Peyer's patch (tissue), 4 donors: ENCODE measurements at regions not wholly inside any gene's neighbourhood (a gene's known extent, or its start where the extent isn't known, plus 50 kb on each side); places are given as distances from the start of the nearest gene placed in this dataset.
A peak's percentile ranks its signal among the peaks of the same experiment; 100 is the strongest.

Source experiments
- DNase-seq, 3 donors: peaks; one replicate each; pipeline ENCODE4 v3.0.0-alpha.2; 2017 to 2019
- H3K27ac ChIP-seq, 4 donors: fragments of 200-600 bp; sonication (generic); one replicate each; pipeline ENCODE4 v1.5.1; 2016 to 2019
- H3K27me3 ChIP-seq, 2 donors: fragments of 200-600 bp; sonication (generic); one replicate each; pipeline ENCODE4 v1.5.1; 2019
- H3K36me3 ChIP-seq, 3 donors: fragments of 200-600 bp; sonication (generic); one replicate each; pipeline ENCODE4 v1.5.1; 2016 to 2019
- H3K4me1 ChIP-seq, 4 donors: fragments of 200-600 bp; sonication (generic); one replicate each; pipeline ENCODE4 v1.5.1; 2016 to 2019
- H3K4me3 ChIP-seq, 4 donors: fragments of 200-600 bp; sonication (generic); 1 replicate in 3 of 4; 2 replicates in 1 of 4; pipeline ENCODE4 v1.5.1; 2016 to 2019; ENCODE audit warnings: mild to moderate bottlenecking in 1 of 4
- H3K9me3 ChIP-seq, 4 donors: fragments of 200-600 bp; sonication (generic); one replicate each; pipeline ENCODE4 v1.5.1; 2016 to 2019; ENCODE audit warnings: mild to moderate bottlenecking in 1 of 4
- POLR2A ChIP-seq, 2 donors: fragments of 450-650 bp; IDR thresholded peaks; one replicate each; pipeline ENCODE4 v1.5.1; 2017; ENCODE audit warnings: antibody characterized with exemption in 2 of 2, mild to moderate bottlenecking in 2 of 2, moderate library complexity in 2 of 2
- TF ChIP-seq, protein P1 (sequence below), 6 experiments: fragments of 450-650 bp in 4 of 6; fragments of 200-600 bp in 2 of 6; sonication (generic) in 1 of 6; IDR thresholded peaks; one replicate each; pipeline ENCODE4 v1.5.1; 2017 to 2019; ENCODE audit warnings: antibody characterized with exemption in 6 of 6, mild to moderate bottlenecking in 3 of 6, moderate library complexity in 1 of 6

GRCh38 chr22:49011379-49011768 lies 816.3 kb downstream of the BRD1 start:
- Histone ChIP-seq H3K4me1 (no peaks in the 10 kb centered on the region), H3K27me3 (no peaks in the 10 kb centered on the region), H3K4me3 (no peak overlapping the region), H3K36me3 (no peaks in the 10 kb centered on the region), H3K27ac (no peak overlapping the region), H3K9me3 (no peaks in the 10 kb centered on the region)
- no peak for TF ChIP-seq POLR2A (IDR thresholded peaks at IDR 0.05)
- TF ChIP-seq, protein P1, sequence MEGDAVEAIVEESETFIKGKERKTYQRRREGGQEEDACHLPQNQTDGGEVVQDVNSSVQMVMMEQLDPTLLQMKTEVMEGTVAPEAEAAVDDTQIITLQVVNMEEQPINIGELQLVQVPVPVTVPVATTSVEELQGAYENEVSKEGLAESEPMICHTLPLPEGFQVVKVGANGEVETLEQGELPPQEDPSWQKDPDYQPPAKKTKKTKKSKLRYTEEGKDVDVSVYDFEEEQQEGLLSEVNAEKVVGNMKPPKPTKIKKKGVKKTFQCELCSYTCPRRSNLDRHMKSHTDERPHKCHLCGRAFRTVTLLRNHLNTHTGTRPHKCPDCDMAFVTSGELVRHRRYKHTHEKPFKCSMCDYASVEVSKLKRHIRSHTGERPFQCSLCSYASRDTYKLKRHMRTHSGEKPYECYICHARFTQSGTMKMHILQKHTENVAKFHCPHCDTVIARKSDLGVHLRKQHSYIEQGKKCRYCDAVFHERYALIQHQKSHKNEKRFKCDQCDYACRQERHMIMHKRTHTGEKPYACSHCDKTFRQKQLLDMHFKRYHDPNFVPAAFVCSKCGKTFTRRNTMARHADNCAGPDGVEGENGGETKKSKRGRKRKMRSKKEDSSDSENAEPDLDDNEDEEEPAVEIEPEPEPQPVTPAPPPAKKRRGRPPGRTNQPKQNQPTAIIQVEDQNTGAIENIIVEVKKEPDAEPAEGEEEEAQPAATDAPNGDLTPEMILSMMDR (IDR thresholded peaks at IDR 0.05): no peak
- no peak for DNase-seq

DNA sequence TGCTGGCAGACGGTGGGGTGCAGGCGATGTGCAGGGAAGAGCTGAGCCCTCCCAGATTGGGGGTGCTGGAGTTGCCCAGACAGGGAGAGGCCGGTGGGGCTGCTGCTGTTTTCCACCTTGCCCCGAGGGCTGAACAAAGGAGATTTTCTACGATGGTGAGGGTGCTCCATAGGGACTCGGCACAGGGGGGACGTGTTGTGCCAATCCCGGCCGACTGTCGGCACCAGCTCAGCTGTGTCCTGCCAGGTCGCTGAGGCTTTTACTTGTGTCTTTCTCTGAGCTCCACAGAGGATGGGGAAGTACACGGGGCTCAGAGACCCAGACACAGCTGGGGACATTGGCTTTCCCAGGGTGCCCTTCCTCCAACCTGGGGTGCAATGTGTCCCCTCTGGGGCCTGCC lies 816.8 kb downstream of the BRD1 start:
- no peak overlapping the region for H3K27ac ChIP-seq
- no peaks in the 10 kb centered on the region for H3K4me1 ChIP-seq
- no peak overlapping the region for H3K4me3 ChIP-seq
- no peak for DNase-seq
- no peaks in the 10 kb centered on the region for H3K36me3 ChIP-seq
- no peak for TF ChIP-seq POLR2A (IDR thresholded peaks at IDR 0.05)
- H3K9me3 ChIP-seq: no peaks in the 10 kb centered on the region
- no peaks in the 10 kb centered on the region for H3K27me3 ChIP-seq

- no peak for DNase-seq
- Histone ChIP-seq H3K27ac (no peak overlapping the region), H3K27me3 (no peaks in the 10 kb centered on the region), H3K4me3 (no peak overlapping the region), H3K36me3 (no peaks in the 10 kb centered on the region), H3K9me3 (no peaks in the 10 kb centered on the region), H3K4me1 (no peaks in the 10 kb centered on the region)
- no peak for TF ChIP-seq POLR2A (IDR thresholded peaks at IDR 0.05)
- TF ChIP-seq, protein P1 (IDR thresholded peaks at IDR 0.05): no peak
Measured at GRCh38 chr22:49010070-49010863, 817.4 kb downstream of the BRD1 start.

DNA sequence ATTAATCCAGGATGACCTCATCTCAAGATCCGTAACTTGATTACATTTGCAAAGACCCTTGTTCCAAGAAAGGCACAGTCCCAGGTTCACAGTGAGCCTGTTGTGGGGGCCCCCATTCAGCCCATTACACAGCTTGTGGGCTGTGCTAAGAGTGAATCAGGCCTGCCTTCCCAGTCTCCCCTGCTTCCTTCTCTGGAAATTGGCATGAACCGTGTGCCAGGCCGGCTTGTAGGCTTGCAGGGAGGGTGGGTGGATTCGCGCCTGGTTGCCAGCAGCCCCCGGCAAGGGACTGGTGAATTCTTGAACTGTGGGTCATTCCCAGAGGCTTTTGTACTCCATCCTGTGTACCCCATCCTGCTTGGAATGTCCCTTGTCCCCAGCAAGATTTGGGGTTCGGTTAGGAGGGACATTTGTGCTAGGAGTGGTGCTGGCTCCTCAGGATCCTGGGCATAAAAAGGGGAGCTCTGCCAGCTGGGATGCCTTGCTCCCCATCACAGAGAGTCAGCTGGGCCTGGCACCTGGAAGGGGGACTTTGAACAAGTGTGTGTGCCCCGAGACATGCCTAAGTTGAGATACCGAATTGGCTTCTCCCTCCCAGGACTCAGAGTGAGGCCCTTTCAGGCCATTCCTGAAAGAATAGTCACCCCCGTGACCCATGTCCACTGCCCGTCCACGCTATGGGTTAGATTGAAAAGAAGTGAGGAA lies 818.2 kb downstream of the BRD1 start:
- Histone ChIP-seq H3K36me3 (no peaks in the 10 kb centered on the region), H3K27me3 (no peaks in the 10 kb centered on the region), H3K4me3 (no peak overlapping the region), H3K27ac (no peak overlapping the region), H3K9me3 (no peaks in the 10 kb centered on the region), H3K4me1 (no peaks in the 10 kb centered on the region)
- DNase-seq: no peak
- no peak for TF ChIP-seq POLR2A (IDR thresholded peaks at IDR 0.05)
- TF ChIP-seq, protein P1 (IDR thresholded peaks at IDR 0.05): no peak

GRCh38 chr22:49008682-49009235 lies 818.9 kb downstream of the BRD1 start:
- Histone ChIP-seq H3K36me3 (no peaks in the 10 kb centered on the region), H3K27me3 (no peaks in the 10 kb centered on the region)
- peak in 1 of 3 donors; percentile 33 for DNase-seq

GRCh38 chr22:49007013-49007653 lies 820.5 kb downstream of the BRD1 start:
- Histone ChIP-seq H3K9me3 (no peaks in the 10 kb centered on the region), H3K4me1 (no peaks in the 10 kb centered on the region), H3K27ac (no peak overlapping the region), H3K27me3 (no peaks in the 10 kb centered on the region), H3K36me3 (no peaks in the 10 kb centered on the region), H3K4me3 (no peak overlapping the region)
- no peak for TF ChIP-seq POLR2A (IDR thresholded peaks at IDR 0.05)
- TF ChIP-seq, protein P1 (IDR thresholded peaks at IDR 0.05): no peak
- no peak for DNase-seq

More at GRCh38 chr22:49008682-49009235, 818.9 kb downstream of the BRD1 start:
- Histone ChIP-seq H3K9me3 (no peaks in the 10 kb centered on the region), H3K27ac (no peak overlapping the region), H3K4me1 (no peaks in the 10 kb centered on the region), H3K4me3 (no peak overlapping the region)
- TF ChIP-seq POLR2A (IDR thresholded peaks at IDR 0.05): no peak
